Loucy (cell line): ENCODE measurements at regions not wholly inside any gene's neighbourhood (a gene's known extent, or its start where the extent isn't known, plus 50 kb on each side); places are given as distances from the start of the nearest gene placed in this dataset.

Experiments used
- H2AFZ ChIP-seq: fragments of 200-600 bp; sonication (generic); 2 replicates; pipeline ENCODE4 v1.6.0; 2016; ENCODE audit warnings: antibody characterized with exemption, mild to moderate bottlenecking, low read length, moderate library complexity
- H3F3A ChIP-seq: fragments of 200-600 bp; 2 replicates; pipeline ENCODE4 v1.6.0; 2016; ENCODE audit warnings: antibody characterized with exemption, low read depth, mild to moderate bottlenecking
- H3K27me3 ChIP-seq: fragments of 200-600 bp; sonication (generic); 2 replicates; pipeline ENCODE4 v1.6.1; 2014; ENCODE audit warnings: low read length, mild to moderate bottlenecking; ENCODE audit not compliant: insufficient read depth, poor library complexity, severe bottlenecking
- H3K36me3 ChIP-seq: fragments of 200-600 bp; sonication (generic); 2 replicates; pipeline ENCODE4 v1.6.1; 2016; ENCODE audit warnings: low read length; ENCODE audit not compliant: insufficient read depth
- H3K4me1 ChIP-seq: fragments of 200-600 bp; sonication (generic); 2 replicates; pipeline ENCODE4 v1.5.1; 2014; ENCODE audit warnings: low read length, mild to moderate bottlenecking; ENCODE audit not compliant: insufficient read depth, poor library complexity, severe bottlenecking
- H3K4me2 ChIP-seq: fragments of 200-600 bp; sonication (generic); 2 replicates; pipeline ENCODE4 v1.6.0; 2014; ENCODE audit warnings: antibody characterized with exemption, low read length, low read depth, mild to moderate bottlenecking; ENCODE audit not compliant: poor library complexity, severe bottlenecking
- H3K4me3 ChIP-seq: fragments of 200-600 bp; sonication (generic); 2 replicates; pipeline ENCODE4 v1.5.1; 2014; ENCODE audit warnings: low read length, mild to moderate bottlenecking, mixed read lengths; ENCODE audit not compliant: poor library complexity, severe bottlenecking
- H3K79me2 ChIP-seq: fragments of 200-600 bp; sonication (generic); 2 replicates; pipeline ENCODE4 v1.6.1; 2014; ENCODE audit warnings: low read length; ENCODE audit not compliant: insufficient read depth
- H3K9ac ChIP-seq: fragments of 200-600 bp; sonication (generic); 2 replicates; pipeline ENCODE4 v1.6.0; 2014; ENCODE audit warnings: mild to moderate bottlenecking, low read depth, low read length, moderate library complexity; ENCODE audit not compliant: poor library complexity, severe bottlenecking
- H3K9me2 ChIP-seq: fragments of 200-600 bp; sonication (generic); replicated peaks from 2 replicates; pipeline ENCODE4 v1.6.1; 2016; ENCODE audit warnings: low read depth, low read length, mixed read lengths
- H3K9me3 ChIP-seq: fragments of 200-600 bp; sonication (generic); 2 replicates; pipeline ENCODE4 v1.6.1; 2014; ENCODE audit warnings: mild to moderate bottlenecking, antibody characterized with exemption, low read length, low read depth; ENCODE audit not compliant: insufficient read depth
- H4K20me1 ChIP-seq: fragments of 200-600 bp; sonication (generic); 2 replicates; pipeline ENCODE4 v1.6.0; 2014; ENCODE audit warnings: antibody characterized with exemption, low read length, mild to moderate bottlenecking; ENCODE audit not compliant: insufficient read depth, poor library complexity, severe bottlenecking
- CTCF ChIP-seq: fragments of 200-600 bp; sonication (generic); conservative IDR thresholded peaks from 2 replicates; pipeline ENCODE4 v1.5.1; 2014; ENCODE audit warnings: mild to moderate bottlenecking, antibody characterized with exemption, low read length
- EZH2phosphoT487 ChIP-seq: fragments of 200-600 bp; IDR thresholded peaks from 2 replicates; pipeline ENCODE4 v1.6.1; 2018; ENCODE audit warnings: antibody characterized with exemption, mild to moderate bottlenecking, moderate library complexity, borderline replicate concordance

- no peak overlapping the region for H3K4me3 ChIP-seq
- H3K27me3 ChIP-seq: no peaks in the 10 kb centered on the region
- H3K9ac ChIP-seq: no peak overlapping the region
- H4K20me1 ChIP-seq: no peaks in the 10 kb centered on the region
- H3K9me2 ChIP-seq: no peaks in the 10 kb centered on the region
- no peak overlapping the region for H2AFZ ChIP-seq
- H3F3A ChIP-seq: no peaks in the 10 kb centered on the region
- no peaks in the 10 kb centered on the region for H3K4me1 ChIP-seq
- no peaks in the 10 kb centered on the region for H3K79me2 ChIP-seq
- 0 out of 2 replicates have a peak, but pooled peaks cover 5% of the 10 kb centered on the region for H3K9me3 ChIP-seq
- no peak for TF ChIP-seq EZH2phosphoT487
- TF ChIP-seq CTCF: no peak
- no peak overlapping the region for H3K4me2 ChIP-seq
- no peaks in the 10 kb centered on the region for H3K36me3 ChIP-seq
These were observed 53.5 kb upstream of the TSHZ3 start for GRCh38 chr19:31402529-31403316.

- Histone ChIP-seq H3K27me3 (no peaks in the 10 kb centered on the region), H3K36me3 (no peaks in the 10 kb centered on the region), H3K4me2 (no peak overlapping the region), H3K79me2 (no peaks in the 10 kb centered on the region), H3K4me3 (no peak overlapping the region), H3K9ac (no peak overlapping the region), H2AFZ (no peak overlapping the region), H3F3A (no peaks in the 10 kb centered on the region), H3K9me2 (no peaks in the 10 kb centered on the region), H3K4me1 (no peaks in the 10 kb centered on the region), H3K9me3 (0 out of 2 replicates have a peak, but pooled peaks cover 8% of the 10 kb centered on the region), H4K20me1 (no peaks in the 10 kb centered on the region)
- TF ChIP-seq CTCF (no peak), EZH2phosphoT487 (no peak)
These were observed 56.9 kb upstream of the TSHZ3 start for GRCh38 chr19:31406106-31406505.

- H4K20me1 ChIP-seq: no peaks in the 10 kb centered on the region
- no peak overlapping the region for H3K4me2 ChIP-seq
- no peak overlapping the region for H3K4me3 ChIP-seq
- H2AFZ ChIP-seq: no peak overlapping the region
- H3K9me3 ChIP-seq: 0 out of 2 replicates have a peak, but pooled peaks cover 8% of the 10 kb centered on the region
- H3F3A ChIP-seq: no peaks in the 10 kb centered on the region
- TF ChIP-seq CTCF: no peak
- no peak for TF ChIP-seq EZH2phosphoT487
- H3K79me2 ChIP-seq: no peaks in the 10 kb centered on the region
- H3K9ac ChIP-seq: no peak overlapping the region
- no peaks in the 10 kb centered on the region for H3K4me1 ChIP-seq
- no peaks in the 10 kb centered on the region for H3K9me2 ChIP-seq
- H3K36me3 ChIP-seq: no peaks in the 10 kb centered on the region
- no peaks in the 10 kb centered on the region for H3K27me3 ChIP-seq
These were observed 59.4 kb upstream of the TSHZ3 start for GRCh38 chr19:31408460-31409124.
